ENCODE measurements at regions not wholly inside any gene's neighbourhood (a gene's known extent, or its start where the extent isn't known, plus 50 kb on each side); places are given as distances from the start of the nearest gene placed in this dataset.
"Not testable (repeated sequence)": the region's sequence is repeated elsewhere in the genome, so short reads cannot be mapped to it uniquely, and the experiment has no call there.

DNA sequence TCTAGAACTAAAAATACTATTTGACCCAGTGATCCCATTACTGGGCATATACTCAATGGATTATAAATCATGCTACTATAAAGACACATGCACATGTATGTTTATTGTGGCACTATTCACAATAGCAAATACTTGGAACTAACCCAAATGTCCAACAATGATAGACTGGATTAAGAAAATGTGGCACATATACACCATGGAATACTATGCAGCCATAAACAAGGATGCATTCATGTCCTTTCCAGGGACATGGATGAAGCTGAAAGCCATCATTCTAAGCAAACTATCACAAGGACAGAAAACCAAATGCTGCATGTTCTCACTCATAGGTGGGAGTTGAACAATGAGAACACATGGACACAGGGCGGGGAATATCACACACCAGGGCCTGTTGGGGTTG lies 1039.0 kb downstream of the NR2F1-AS1 start:
- not testable (repeated sequence) for DNase-seq

DNA sequence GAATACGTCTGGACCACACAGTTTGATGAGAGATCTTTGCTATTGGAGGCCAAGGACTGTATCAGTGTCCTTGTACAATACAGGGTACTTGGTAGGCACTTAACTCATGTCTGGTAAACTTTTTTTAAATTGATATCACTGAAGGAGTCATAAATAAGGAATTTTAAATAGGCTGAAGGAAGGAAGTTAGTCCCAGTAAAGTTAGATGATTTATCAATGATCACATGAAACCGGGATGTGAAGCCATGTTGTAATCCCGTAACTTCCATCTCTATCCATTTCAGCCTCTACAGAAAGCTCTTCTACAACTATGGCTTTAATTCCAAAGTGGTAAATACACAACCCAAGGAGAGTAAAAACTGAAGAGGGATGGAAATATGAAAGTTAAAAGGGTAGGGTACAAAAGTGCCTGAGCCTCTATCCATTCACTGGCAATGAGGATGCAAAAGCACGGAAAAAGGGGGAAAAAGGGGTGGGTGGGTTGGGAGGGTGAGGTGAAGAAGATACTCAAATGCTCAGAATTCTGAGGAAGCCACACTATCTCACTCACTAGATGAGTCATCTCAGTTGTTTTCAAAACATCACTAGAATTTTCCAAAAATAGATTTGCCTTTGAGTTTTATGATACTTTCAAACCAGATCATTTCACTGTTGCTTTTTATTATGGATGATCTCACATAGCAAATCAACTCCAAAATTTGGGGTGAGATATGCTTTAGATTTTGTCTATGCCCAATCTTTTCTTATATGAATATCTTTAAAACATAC lies 1053.5 kb downstream of the NR2F1-AS1 start:
- no peak for DNase-seq

DNA sequence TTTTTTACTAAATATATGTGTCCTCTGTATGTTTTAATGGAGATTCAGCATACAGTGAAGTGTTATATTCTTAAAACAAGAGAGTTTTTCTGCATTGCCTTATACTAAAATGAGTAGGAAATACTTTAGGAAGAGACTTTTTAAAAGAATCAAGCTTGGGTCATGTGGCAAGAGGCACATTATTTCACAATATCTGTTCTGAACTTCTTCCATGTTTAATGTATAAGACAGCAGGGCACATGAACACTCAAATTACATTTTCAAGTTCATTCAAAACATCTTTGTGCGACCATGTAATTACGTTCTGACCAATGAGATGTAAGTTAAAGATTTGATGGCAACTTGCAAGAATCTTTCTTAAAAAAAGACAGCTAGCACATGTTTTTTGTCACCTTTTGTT lies 1055.9 kb downstream of the NR2F1-AS1 start:
- DNase-seq = no peak

DNA sequence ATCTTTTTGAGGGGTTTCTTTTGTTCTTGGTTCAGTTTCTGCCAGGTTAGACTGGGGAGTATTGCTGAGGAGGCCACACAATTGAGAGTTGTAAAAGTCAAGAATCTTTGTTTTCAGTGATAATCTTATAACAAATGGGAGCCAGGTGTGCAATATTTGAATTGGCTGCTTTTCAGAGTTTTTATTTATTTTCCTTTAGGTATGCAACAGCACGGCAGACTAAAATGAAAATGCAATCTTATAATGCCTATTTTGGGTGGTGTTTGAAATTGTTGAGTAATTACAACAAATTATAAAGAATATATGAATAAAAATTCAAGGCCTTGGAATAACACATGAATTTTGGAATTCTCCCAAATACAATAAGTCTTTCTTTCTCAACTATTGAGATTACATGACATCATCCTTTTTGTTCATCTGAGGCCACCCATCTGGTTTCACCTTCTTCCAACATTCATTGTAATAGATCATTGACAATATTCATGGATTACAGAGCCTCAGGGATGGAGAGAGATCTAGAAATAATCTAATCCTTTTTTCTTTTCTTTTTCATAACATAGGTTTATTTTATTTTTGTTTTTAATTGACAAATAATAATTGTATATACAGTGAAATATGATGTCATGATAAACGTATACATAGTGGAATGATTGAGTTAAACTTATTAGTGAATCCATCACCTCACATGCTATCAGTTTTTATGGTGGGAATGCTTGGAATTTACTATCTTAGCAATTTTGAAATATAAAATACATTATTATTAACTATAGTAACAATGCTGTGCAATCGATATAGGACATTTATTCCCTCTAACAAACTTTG lies 1061.0 kb downstream of the NR2F1-AS1 start:
- DNase-seq = no peak

DNA sequence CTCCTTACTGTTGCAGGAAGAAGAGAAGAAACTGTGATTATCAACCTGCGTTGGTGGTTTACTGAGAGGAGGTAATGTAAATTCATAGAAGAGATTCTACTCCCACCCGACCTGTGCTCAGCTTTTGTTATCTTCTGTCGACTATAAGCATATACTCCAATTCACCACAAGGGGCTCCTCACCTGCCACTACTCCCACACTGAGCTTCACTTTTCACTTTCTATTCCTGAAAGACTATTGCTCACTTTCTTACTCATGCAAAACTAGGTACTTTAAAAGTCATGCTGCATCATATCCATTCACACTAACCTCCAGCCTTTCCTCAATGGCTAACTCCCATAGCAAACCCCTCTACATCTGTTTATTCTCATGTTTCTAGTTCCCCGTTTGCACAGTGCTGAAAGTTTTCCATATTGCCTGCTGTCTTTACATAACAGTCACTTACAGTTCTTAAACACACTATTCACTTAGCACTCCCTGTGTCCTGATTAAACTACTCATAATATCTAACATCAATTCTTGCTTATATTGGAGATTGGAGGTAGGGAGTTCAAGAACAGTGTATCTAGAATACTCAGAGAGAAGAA lies 1062.6 kb downstream of the NR2F1-AS1 start:
- DNase-seq = no peak

DNA sequence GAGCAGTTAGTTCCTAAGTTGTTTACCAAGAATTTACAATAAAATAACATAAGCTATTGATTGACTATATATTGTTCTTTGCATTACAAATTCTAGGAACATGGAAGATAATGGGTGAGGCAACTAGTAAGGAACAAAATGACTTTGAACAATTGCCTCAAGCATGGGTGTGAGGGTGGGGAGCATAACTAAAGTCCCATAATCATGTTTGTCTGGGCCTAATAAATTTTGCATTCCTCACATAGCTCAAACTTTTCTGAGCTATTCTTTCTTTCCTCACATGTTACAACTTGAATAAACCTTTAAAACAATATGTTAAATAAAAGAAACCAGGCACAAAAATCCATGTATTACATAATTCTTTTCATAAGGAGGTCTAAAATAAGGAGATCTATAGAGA lies 1066.1 kb downstream of the NR2F1-AS1 start:
- no peak for DNase-seq

DNA sequence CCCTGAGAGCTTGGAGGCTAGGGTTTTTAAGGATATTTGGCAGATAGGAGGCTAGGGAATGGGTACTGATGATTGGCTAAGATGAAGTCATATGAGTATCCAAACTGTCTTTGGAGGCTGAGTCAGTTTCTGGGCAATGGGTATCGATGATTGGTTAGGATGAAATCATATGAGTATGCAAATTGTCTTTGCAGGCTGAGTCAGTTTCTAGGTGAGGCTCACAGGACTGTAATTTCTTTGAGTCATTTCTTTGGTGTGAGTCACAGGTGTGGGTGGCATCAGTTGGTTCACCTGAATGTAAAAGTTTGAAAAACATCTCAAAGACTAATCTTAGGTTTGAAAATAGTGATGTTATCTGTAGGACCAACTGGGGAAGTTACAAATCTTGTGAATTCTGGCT lies 1068.0 kb downstream of the NR2F1-AS1 start:
- DNase-seq = no peak

DNA sequence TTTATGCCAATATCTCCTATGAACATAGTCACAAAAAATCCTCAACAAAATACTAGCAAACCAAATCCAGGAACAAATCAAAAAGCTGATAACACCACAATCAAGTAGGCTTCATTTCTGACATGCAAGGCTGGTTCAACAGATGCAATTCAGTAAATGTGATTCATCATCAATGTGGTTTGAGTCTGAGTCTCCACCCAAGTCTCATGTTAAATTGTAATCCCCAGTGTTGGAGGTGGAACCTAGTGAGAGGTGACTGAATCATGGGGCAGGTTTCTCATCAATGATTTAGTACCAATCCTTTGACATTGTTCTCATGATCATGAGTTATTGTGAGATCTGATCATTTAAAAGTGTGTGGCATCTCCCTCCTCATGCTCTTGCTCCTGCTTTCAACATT lies 1072.7 kb downstream of the NR2F1-AS1 start:
- DNase-seq = no peak

DNA sequence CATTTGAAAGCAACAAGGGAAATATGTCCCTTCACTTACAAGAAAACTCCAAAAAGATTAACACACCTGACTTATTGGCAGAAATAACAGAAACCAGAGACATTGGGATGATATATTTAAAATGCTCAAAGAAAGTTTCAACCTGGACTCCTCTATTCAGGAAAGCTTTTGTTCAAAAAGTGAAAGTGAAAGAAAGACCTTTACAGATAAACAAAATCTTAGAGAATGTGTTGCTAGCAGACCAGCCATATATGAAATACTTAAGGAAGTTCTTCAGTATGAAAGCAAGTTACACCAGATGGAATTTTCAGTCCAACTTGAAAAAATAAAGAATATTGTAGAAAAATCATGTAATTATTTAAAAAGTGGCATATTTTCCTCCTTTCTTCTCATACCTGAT lies 1075.1 kb downstream of the NR2F1-AS1 start:
- DNase-seq = no peak

DNA sequence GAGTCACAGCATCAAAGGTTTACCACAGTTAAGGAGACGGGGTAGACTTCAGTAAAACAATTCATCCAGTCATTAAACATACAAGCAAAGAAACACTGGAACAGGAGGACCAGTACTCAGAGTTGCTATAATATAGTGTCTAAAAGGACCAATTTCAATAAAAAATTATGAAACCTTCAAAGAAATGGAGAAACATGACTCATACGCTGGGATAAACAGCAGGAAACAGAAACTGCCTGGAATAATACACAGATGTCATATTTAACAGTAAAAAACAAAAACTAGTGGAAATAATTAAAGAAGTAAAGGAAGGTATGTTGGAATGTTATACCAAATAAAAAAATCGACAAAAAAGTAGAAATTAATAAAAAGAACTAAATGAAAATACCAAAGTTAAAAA lies 1075.9 kb downstream of the NR2F1-AS1 start:
- DNase-seq = no peak

DNA sequence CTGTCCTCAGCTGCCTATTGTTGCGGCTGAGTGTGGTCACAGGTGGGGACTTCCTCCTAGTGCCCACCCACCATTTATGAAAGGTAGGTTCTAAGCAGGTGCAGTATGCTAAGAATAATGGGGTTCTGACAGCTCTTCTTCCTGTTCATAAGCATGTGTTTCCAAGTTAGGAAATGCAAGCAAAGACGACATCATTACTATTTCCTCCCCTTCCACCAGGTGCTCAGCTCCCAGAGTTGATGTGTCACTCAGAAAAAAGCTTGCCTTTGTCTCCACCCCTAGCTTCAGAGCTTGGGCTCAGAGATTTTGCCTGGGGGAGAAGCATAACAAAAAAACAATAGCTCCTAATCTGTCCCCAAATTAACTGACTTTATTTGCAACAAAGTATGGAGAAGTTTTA lies 1076.7 kb downstream of the NR2F1-AS1 start:
- DNase-seq = no peak

DNA sequence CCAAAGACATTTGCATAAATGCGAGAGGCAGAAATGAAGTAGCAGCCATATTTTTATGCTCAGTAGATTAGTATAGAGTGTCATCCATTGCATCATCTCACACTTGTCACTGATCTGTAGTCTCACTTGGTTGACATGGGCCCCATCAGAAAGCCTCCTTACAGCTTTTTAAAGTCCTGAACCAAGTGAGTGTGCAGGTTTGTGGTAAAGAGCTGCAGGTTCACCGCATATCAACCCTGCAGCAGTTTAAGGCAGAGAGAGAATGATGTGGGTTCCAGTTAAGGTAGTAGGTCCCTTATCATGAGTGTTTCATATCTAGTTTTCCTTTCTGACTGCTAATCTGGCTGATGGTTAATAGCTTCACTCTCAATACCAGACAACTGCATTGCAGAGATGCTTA lies 1080.3 kb downstream of the NR2F1-AS1 start:
- DNase-seq = no peak

DNA sequence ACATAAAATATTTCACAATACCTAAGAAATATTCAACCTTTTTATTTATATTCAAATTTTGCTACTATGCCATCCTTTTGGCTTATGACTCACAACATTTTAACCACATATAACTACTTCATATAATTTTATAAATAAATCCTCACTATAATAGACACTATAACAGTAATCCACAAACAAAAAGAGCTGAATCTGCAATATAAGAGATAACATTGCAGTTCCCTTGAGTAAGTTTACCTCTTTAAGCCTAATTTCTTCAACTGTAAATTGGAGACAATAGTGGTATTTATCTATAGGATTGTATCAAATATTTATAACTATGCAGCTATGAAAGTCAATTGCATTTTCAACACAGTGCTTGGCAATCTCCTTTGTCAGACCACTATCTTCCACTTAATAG lies 1084.5 kb downstream of the NR2F1-AS1 start:
- DNase-seq = no peak

DNA sequence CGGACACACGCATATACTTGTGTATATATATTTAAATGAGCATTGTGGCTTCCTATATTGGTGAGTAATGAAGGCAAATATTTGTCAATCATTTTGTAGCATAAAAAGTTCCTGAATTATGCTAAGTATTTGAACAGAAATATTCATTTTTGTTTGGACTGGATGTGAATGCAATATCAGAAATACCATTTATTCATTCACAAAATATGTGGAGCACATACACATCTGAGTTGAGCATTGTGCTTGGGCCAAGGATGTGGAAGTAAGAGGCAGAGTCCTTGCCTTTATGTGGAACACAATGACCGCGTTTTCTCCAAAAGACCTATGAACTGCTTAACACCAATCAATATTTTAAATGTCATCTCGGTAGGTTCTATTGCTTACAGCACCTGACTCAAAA lies 1086.5 kb downstream of the NR2F1-AS1 start:
- DNase-seq = no peak

DNA sequence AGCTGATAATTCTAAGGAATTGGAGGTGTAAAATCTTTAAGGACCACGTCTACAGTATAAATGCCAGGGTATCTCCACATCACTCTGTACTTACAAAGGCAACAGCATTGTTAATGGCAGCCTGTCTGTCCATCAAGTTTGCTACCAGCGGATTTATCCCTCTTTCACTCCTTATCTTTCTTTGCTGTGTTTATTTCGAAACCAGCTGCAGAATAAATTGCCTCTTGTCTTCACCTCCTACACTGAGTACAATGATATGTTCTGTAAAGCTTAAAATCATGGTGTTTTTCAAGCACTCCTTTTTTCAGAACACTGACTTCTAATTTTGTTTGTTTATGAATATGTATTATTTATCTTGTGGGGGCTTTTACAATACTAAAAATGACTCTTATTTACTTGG lies 1088.1 kb downstream of the NR2F1-AS1 start:
- no peak for DNase-seq

DNA sequence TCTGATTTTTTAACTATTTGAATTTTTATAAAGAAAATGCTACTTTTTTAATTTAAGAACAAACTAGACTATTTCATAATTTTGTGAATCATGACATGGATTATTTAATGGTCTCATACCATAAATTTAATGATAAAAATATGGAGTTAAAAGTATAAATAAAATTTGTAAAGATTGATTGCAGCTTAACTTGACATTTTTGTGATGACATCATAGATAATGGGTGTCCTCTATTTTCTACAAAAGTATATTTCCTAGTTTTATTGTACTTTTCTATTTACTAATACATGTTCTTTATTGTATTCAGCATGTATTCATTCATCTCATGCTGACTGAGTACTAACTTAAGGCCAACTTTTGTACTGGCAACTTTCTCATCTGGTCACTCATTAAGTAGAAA lies 1096.5 kb downstream of the NR2F1-AS1 start:
- no peak for DNase-seq

DNA sequence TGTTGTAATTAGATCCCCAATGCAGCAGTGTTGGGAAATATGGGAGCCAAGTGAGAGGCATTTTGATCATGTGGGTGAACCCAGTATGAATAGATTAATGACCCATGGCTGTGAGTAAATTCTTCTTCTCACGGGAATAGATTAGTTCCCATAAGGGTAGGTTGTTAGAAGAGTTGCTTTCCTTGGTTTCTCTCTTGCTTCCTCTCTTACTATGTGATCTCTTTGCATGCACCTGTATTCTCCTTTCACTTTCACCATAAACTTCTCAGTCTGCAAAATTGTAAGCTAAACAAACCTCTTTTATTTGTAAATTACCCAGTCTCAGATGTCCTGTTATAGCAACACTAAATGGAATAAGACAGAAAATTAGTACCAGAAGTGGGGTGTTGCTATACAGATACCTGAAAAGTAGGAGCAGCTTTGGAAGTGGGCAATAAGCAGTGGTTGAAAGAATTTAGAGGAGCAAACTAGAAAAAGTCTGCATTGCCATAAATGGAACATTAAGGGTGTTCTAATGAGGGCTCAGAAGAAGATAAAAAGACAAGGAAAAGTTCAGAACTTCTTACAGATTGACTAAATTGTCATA lies 1090.0 kb upstream of the ARRDC3 start:
- DNase-seq = no peak

DNA sequence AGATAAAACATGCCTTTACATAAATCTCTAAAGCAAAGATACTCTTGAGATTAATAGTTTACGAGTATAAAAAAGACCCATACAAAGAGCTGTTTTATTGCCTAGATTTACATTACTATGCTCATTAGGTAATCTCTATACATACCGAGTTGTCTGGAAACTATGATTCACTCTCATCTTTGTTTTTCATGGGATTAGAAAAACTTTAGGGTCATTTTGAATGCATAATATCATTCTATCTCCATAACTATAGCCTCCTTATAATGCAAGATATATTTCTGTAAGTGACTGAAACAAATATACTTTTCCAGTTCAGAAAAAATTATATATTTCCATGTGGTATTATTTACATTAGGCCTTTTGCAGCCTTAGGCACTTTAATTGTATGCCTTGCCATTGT lies 1088.7 kb upstream of the ARRDC3 start:
- DNase-seq = no peak

DNA sequence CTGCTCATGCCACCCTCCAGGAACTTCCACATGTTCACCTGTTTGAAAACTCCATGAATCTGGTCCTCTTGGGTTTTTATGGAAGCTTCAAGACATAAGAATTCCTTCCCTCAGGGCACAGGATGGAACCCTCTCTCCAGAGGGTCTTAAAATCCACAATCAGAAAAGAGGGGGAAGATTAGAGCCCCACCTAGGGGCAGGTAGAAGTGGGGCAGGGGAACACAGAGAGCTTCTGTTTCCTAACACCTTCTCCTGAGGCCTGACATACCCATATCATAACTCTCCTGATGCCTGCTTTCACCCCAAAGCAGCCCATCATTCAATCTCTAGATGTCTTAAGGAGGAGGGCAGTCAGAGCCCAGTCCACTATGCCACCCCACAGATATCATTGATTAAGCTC lies 1087.7 kb upstream of the ARRDC3 start:
- DNase-seq = no peak

DNA sequence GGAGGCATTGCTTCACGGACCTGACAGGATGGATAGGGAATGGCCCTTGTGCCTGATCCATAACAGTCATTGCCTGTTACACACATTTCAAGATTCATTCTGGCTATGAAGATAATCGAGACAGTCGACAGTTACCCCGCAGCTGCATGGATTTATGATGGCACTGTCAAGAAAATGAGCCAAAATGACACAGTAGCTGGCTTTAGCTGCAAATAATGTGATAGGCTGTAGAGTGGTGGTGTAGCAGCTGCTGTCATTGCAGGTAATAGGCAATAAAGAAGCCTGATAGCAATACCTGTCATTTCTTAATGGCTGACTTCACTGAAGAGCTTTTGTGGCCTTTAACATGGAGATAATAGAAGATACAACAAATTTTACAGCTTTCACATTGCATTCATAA lies 1085.2 kb upstream of the ARRDC3 start:
- DNase-seq = peak; percentile 6

DNA sequence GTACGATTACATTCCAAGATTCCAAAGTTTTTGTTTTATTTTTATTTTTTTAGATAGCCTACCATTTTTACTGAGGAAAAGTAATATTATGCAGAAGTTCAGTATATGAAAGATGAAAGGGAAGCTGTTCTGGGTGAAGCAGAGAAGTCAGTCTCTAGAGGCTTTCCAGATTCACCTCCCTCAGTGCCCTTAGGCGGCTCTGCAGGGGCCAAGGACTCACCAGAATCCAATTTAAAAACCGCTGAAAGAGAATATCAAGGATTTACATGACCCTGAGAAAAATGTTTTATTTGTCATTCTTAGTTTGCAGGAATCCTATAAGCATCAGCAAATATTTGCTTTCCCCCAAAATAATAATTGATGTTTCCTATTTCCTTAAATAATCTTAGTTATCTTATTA lies 1084.6 kb upstream of the ARRDC3 start:
- DNase-seq = no peak

DNA sequence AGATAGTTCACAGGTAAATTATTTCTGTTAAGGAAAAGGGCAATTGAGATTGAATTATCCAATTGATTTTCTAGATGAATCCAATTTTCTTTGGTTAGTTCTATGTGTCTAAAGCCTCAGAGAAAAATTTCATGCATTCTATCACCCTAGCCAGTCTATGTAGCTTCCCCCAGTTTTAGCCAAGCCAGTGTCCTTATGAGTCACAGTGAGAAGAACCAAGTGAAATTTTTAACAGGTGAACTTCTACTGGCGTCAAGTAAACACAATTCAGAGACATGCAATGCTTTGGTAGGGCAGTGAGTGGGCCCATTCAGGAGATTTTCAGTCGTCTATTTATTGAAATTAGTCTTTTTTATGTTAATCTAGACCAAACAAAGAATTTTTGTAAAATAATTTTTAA lies 1077.4 kb upstream of the ARRDC3 start:
- no peak for DNase-seq

DNA sequence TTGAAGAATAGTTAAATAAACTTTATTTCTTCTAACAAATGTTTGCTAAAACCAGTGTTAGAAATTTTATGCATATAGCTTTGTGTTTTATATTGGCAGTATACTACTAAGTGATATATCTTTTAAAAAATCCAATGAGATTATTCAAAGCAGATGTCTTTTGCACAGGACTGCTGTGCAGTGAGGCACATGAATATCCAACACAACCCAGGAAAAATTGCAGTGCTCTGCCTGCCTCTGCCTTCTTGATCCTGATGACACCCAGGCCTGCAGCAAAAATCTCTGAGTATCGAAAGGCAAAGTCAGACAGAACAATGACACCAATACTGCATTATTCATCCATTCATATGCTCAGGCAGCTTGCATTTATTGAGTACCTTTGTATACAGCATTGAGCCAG lies 1076.5 kb upstream of the ARRDC3 start:
- DNase-seq = no peak

DNA sequence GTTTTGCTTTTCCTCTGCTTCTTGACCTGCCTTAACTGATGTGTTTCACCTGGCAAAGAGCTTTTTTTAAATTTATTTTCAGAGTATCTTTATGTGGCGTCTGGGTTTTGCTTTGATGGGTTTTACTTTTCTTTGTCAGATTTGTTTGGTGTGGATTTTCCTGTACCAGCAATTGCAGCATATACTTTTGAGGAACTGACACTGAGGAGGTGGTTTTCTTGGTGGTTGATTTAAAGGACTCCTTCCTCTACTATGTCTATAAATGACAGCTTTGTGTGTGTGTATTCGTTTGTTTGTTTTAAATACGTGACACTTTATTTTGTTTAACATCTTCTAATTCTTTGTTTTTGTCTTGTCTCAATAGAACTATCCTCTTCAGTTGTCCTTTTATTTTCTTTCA lies 1071.9 kb upstream of the ARRDC3 start:
- DNase-seq = no peak
